Spinal cord (tissue), 9 donors: ENCODE measurements at regions not wholly inside any gene's neighbourhood (a gene's known extent, or its start where the extent isn't known, plus 50 kb on each side); places are given as distances from the start of the nearest gene placed in this dataset.
"Not testable (repeated sequence)": the region's sequence is repeated elsewhere in the genome, so short reads cannot be mapped to it uniquely, and the experiment has no call there.

Experiments used
- DNase-seq, 6 donors: peaks; one replicate each; pipeline versions ENCODE4 v3.0.0 to v3.0.0-alpha.2; 2013 to 2015; ENCODE audit warnings: low spot score in 6 of 6, low read depth in 4 of 6
- H3K27ac ChIP-seq: one replicate; pipeline ENCODE4 v1.5.1; 2013; ENCODE audit warnings: low read depth, low read length, control low read depth
- H3K27me3 ChIP-seq: one replicate; pipeline ENCODE4 v1.6.1; 2013; ENCODE audit warnings: low read length; ENCODE audit not compliant: control insufficient read depth, insufficient read depth
- H3K36me3 ChIP-seq: one replicate; pipeline ENCODE4 v1.6.1; 2013; ENCODE audit warnings: low read length; ENCODE audit not compliant: control insufficient read depth, insufficient read depth
- H3K4me1 ChIP-seq: one replicate; pipeline ENCODE4 v1.6.1; 2013; ENCODE audit warnings: low read length; ENCODE audit not compliant: control insufficient read depth, insufficient read depth
- H3K4me3 ChIP-seq: one replicate; pipeline ENCODE4 v1.5.1; 2013; ENCODE audit warnings: low read depth, low read length, control low read depth
- H3K9me3 ChIP-seq: one replicate; pipeline ENCODE4 v1.6.1; 2013; ENCODE audit warnings: low read length; ENCODE audit not compliant: control insufficient read depth, insufficient read depth
- WGBS: methylation state at CpG from one replicate; pipeline ENCODE4 v1.1.5; 2013; ENCODE audit warnings: missing lambda C conversion rate; ENCODE audit not compliant: insufficient coverage; 5-methylcytosine and 5-hydroxymethylcytosine counted together
- donor health status: healthy.

GRCh38 chr4:43148481-43148880 is 256.0 kb downstream of the GRXCR1 start:
- H3K27me3 ChIP-seq = no peaks in the 10 kb centered on the region
- no peak overlapping the region for H3K4me3 ChIP-seq
- no peaks in the 10 kb centered on the region for H3K36me3 ChIP-seq
- no peak overlapping the region for H3K27ac ChIP-seq
- 83% methylated on average over 1 of the region's 2 CpGs for WGBS
- no peaks in the 10 kb centered on the region for H3K9me3 ChIP-seq
- no peak for DNase-seq
- no peaks in the 10 kb centered on the region for H3K4me1 ChIP-seq

DNA sequence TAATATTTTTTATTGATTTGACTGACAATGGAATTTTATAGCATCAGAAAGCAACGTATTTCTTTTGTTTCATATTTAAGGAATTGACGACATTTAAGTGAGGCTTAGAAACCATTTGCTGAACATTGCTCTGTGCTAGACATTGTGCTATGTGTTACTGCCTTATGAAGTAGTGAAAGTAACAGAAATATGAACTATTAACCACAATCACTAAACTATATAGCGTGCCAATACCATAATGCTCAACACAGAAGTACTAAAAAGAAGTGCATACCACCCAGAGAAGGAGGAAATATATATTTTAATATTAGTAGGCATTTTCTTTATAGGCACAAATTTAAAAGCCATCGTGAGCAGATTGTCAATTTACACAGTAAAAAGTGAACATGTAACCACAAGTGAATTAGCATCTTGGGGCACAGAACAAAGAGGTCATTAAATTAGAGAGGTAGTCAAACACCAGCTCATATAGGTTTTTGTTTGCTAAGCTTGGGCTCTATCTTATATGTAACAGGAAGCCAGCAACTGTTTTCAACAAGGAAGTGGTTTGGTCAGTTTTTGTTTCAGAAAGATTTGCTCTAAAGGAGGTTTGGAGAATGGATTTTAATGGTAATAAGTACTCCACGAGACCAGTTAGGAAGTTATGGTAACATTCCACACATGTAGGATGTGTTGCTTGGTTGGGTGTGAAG is 270.7 kb downstream of the GRXCR1 start:
- Histone ChIP-seq H3K4me3 (no peak overlapping the region), H3K27ac (no peak overlapping the region), H3K27me3 (no peaks in the 10 kb centered on the region), H3K9me3 (no peaks in the 10 kb centered on the region), H3K36me3 (no peaks in the 10 kb centered on the region), H3K4me1 (no peaks in the 10 kb centered on the region)
- 60% methylated on average over 1 of the region's 5 CpGs for WGBS
- no peak for DNase-seq

- H3K36me3 ChIP-seq = no peaks in the 10 kb centered on the region
- no peak for DNase-seq
- no peak overlapping the region for H3K27ac ChIP-seq
- no peaks in the 10 kb centered on the region for H3K4me1 ChIP-seq
- H3K9me3 ChIP-seq = no peaks in the 10 kb centered on the region
- H3K4me3 ChIP-seq = no peak overlapping the region
- 73% methylated on average over 3 of the region's 4 CpGs for WGBS
- no peaks in the 10 kb centered on the region for H3K27me3 ChIP-seq
Observed at GRCh38 chr4:43189741-43190140, 297.2 kb downstream of the GRXCR1 start.

- H3K9me3 ChIP-seq, H3K4me3 ChIP-seq, H3K36me3 ChIP-seq, H3K4me1 ChIP-seq, H3K27me3 ChIP-seq, DNase-seq, H3K27ac ChIP-seq: not testable (repeated sequence)
- no CpG with 5 or more reads among the region's 1 CpG for WGBS
Observed at GRCh38 chr4:43212576-43212975, 320.1 kb downstream of the GRXCR1 start.

- WGBS = no CpG with 5 or more reads among the region's 3 CpGs
- Histone ChIP-seq H3K4me1 (no peaks in the 10 kb centered on the region), H3K27me3 (no peaks in the 10 kb centered on the region), H3K9me3 (no peaks in the 10 kb centered on the region), H3K4me3 (no peak overlapping the region), H3K27ac (no peak overlapping the region), H3K36me3 (no peaks in the 10 kb centered on the region)
- no peak for DNase-seq
Observed at GRCh38 chr4:43223820-43224219, 331.3 kb downstream of the GRXCR1 start.

- no peaks in the 10 kb centered on the region for H3K27me3 ChIP-seq
- no peaks in the 10 kb centered on the region for H3K4me1 ChIP-seq
- 50% methylated on average over 1 of the region's 2 CpGs for WGBS
- H3K9me3 ChIP-seq = no peaks in the 10 kb centered on the region
- DNase-seq = no peak
- no peak overlapping the region for H3K4me3 ChIP-seq
- H3K36me3 ChIP-seq = no peaks in the 10 kb centered on the region
- no peak overlapping the region for H3K27ac ChIP-seq
Observed at GRCh38 chr4:43224559-43224958, 332.0 kb downstream of the GRXCR1 start.

- no peak overlapping the region for H3K4me3 ChIP-seq
- no peaks in the 10 kb centered on the region for H3K36me3 ChIP-seq
- H3K27ac ChIP-seq = no peak overlapping the region
- H3K4me1 ChIP-seq = no peaks in the 10 kb centered on the region
- DNase-seq = no peak
- H3K27me3 ChIP-seq = no peaks in the 10 kb centered on the region
- 80% methylated on average over 1 of the region's 3 CpGs for WGBS
- no peaks in the 10 kb centered on the region for H3K9me3 ChIP-seq
Observed at GRCh38 chr4:43233321-43233720, 340.8 kb downstream of the GRXCR1 start.

- Histone ChIP-seq H3K27ac (no peak overlapping the region), H3K4me3 (no peak overlapping the region), H3K9me3 (no peaks in the 10 kb centered on the region), H3K36me3 (no peaks in the 10 kb centered on the region), H3K4me1 (no peaks in the 10 kb centered on the region), H3K27me3 (no peaks in the 10 kb centered on the region)
- WGBS = 88% methylated on average over 3 of the region's 5 CpGs
- DNase-seq = no peak
Observed at GRCh38 chr4:43234626-43235415, 342.3 kb downstream of the GRXCR1 start.

- H3K27ac ChIP-seq = no peak overlapping the region
- no peaks in the 10 kb centered on the region for H3K27me3 ChIP-seq
- H3K9me3 ChIP-seq = no peaks in the 10 kb centered on the region
- no peak overlapping the region for H3K4me3 ChIP-seq
- peak in 3 of 6 donors; percentile 13 to 35 (median 26) for DNase-seq
- H3K4me1 ChIP-seq = no peaks in the 10 kb centered on the region
- WGBS = 60% methylated on average over 1 of the region's 1 CpG
- H3K36me3 ChIP-seq = no peaks in the 10 kb centered on the region
Observed at GRCh38 chr4:43238008-43238407, 345.5 kb downstream of the GRXCR1 start.

DNA sequence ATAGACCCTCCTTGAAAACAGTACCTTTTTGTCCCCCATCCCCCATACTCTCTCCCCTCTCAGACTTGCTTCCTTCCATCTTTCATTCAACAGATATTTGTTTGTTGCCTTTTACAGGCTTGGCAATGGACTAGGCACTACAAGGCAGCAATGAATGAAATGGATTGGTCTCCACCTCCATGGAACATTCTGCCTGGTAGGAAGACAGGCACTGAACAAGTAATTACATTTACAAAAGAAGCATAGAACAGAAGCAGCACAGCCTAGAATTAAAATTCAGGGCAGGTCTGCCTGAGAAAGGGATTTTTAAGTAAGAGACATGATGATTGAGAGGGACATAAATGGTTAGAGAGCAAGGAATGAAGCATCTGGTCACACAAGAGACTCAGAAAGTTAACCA is 346.1 kb downstream of the GRXCR1 start:
- H3K27ac ChIP-seq = peak overlapping the region; percentile 44
- no peaks in the 10 kb centered on the region for H3K36me3 ChIP-seq
- H3K9me3 ChIP-seq = no peaks in the 10 kb centered on the region
- H3K4me3 ChIP-seq = no peak overlapping the region
- no peaks in the 10 kb centered on the region for H3K27me3 ChIP-seq
- H3K4me1 ChIP-seq = no peaks in the 10 kb centered on the region
- DNase-seq = peak in 4 of 6 donors; percentile 38 to 73 (median 65)
